PC-3 (cell line): ENCODE measurements at regions not wholly inside any gene's neighbourhood (a gene's known extent, or its start where the extent isn't known, plus 50 kb on each side); places are given as distances from the start of the nearest gene placed in this dataset.

Experiments
- EZH2 ChIP-seq: fragments of 300-600 bp; sonication (generic); IDR thresholded peaks from one replicate; pipeline ENCODE4 v1.6.1; 2017; ENCODE audit warnings: antibody characterized with exemption, mild to moderate bottlenecking, low read length; ENCODE audit not compliant: unreplicated experiment
- TF ChIP-seq, protein P1 (sequence below): fragments of 300-600 bp; sonication (generic); conservative IDR thresholded peaks from 2 replicates; pipeline ENCODE4 v1.5.1; 2017; ENCODE audit warnings: antibody characterized with exemption, low read depth, mild to moderate bottlenecking, low read length

DNA sequence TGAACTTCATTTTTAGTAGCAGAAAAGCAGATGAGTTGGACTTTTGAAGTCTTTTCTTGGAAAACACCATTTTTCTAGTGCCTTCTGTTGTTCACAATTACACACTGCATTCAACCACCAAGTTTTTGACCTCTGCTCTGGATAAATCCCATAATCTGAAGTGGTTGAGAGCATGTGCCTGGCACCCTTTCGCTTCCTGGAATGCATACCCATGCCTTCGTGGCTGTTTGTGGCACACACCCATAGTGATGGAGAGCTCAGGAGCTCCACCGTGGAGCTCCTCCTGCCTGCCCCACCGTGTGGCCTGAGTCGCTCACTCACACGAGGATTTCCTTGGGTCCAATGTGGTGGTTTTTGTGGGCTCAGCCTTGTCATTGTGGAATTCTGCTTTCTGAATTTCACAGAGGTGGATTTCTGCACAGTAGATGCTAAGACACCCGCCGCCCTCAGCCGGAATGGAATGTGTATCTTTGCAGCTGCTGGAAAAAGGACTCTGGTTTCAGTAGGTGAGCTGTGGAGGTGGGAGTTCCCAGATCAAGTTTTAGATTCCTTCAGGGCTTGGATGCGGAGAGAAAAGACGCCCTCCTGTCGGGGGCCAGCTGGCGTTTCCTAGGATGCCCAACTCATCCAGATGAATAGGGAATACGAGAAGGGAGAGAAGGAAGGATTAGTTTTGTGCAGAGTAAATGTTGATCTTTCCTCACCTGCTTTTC, 500.4 kb downstream of the IRX1 start:
- TF ChIP-seq, protein P1, sequence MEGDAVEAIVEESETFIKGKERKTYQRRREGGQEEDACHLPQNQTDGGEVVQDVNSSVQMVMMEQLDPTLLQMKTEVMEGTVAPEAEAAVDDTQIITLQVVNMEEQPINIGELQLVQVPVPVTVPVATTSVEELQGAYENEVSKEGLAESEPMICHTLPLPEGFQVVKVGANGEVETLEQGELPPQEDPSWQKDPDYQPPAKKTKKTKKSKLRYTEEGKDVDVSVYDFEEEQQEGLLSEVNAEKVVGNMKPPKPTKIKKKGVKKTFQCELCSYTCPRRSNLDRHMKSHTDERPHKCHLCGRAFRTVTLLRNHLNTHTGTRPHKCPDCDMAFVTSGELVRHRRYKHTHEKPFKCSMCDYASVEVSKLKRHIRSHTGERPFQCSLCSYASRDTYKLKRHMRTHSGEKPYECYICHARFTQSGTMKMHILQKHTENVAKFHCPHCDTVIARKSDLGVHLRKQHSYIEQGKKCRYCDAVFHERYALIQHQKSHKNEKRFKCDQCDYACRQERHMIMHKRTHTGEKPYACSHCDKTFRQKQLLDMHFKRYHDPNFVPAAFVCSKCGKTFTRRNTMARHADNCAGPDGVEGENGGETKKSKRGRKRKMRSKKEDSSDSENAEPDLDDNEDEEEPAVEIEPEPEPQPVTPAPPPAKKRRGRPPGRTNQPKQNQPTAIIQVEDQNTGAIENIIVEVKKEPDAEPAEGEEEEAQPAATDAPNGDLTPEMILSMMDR: no peak
- no peak for TF ChIP-seq EZH2
